GM10266 (cell line): ENCODE measurements at regions not wholly inside any gene's neighbourhood (a gene's known extent, or its start where the extent isn't known, plus 50 kb on each side); places are given as distances from the start of the nearest gene placed in this dataset.
"Not testable (repeated sequence)": the region's sequence is repeated elsewhere in the genome, so short reads cannot be mapped to it uniquely, and the experiment has no call there.

Experiments
- DNase-seq: peaks from one replicate; pipeline ENCODE4 v3.0.0; 2012; ENCODE audit errors: extremely low spot score
- CTCF ChIP-seq: IDR thresholded peaks from 2 replicates; pipeline ENCODE4 v1.5.1; 2012; ENCODE audit warnings: mild to moderate bottlenecking, low read depth; ENCODE audit not compliant: control insufficient read depth, insufficient read depth; ENCODE audit errors: missing control alignments

- no peak for TF ChIP-seq CTCF
- DNase-seq, result no peak
These were observed 1373.9 kb downstream of the OLFM4 start for GRCh38 chr13:54402495-54402894.

GRCh38 chr13:54415753-54416366 lies 1387.2 kb downstream of the OLFM4 start:
- no peak for DNase-seq
- no peak for TF ChIP-seq CTCF

GRCh38 chr13:54422946-54423345 lies 1394.3 kb downstream of the OLFM4 start:
- DNase-seq, result not testable (repeated sequence)

- TF ChIP-seq CTCF, result no peak
These were observed 1395.7 kb downstream of the OLFM4 start for GRCh38 chr13:54424344-54424743.

GRCh38 chr13:54433493-54434206 lies 1405.0 kb downstream of the OLFM4 start:
- no peak for DNase-seq
- no peak for TF ChIP-seq CTCF

More at GRCh38 chr13:54424344-54424743, 1395.7 kb downstream of the OLFM4 start:
- DNase-seq, result no peak

- DNase-seq, result not testable (repeated sequence)
These were observed 1412.3 kb downstream of the OLFM4 start for GRCh38 chr13:54440853-54441400.

GRCh38 chr13:54445453-54445852 lies 1416.8 kb downstream of the OLFM4 start:
- TF ChIP-seq CTCF, result no peak
- no peak for DNase-seq

GRCh38 chr13:54445865-54446264 lies 1417.3 kb downstream of the OLFM4 start:
- DNase-seq, result no peak
- TF ChIP-seq CTCF, result no peak
